Coronary artery (tissue), 2 donors: ENCODE measurements at regions not wholly inside any gene's neighbourhood (a gene's known extent, or its start where the extent isn't known, plus 50 kb on each side); places are given as distances from the start of the nearest gene placed in this dataset.

Source experiments
- DNase-seq: peaks from one replicate; pipeline ENCODE4 v3.0.0-alpha.2; 2017; ENCODE audit warnings: low spot score
- H3K27ac ChIP-seq, 2 donors: fragments of 200-600 bp; sonication (generic); one replicate each; pipeline ENCODE4 v1.5.1; 2016 to 2019
- H3K4me3 ChIP-seq: fragments of 200-600 bp; sonication (generic); 2 replicates; pipeline ENCODE4 v1.5.1; 2016; ENCODE audit warnings: mild to moderate bottlenecking, moderate library complexity
- TF ChIP-seq, protein P1 (sequence below): fragments of 200-600 bp; sonication (generic); IDR thresholded peaks from one replicate; pipeline ENCODE4 v1.5.1; 2019; ENCODE audit warnings: antibody characterized with exemption

DNA sequence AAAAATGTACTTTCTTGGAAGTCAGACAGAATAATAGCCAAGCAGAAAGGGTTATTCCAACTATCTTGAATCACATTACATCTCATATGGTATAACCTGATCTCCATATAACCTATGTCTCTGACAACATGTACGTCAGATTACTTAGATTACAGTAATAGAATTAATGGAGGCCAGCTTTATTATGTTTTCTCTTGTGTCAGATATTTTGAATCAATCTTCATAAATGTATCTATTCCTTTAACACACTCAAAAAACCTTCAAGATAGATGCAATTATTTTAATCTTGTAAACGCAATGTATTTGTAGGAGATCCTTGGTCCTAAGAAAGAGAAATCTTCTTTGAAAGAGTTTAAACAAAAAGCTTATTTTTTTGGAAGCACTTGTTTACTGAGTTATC lies 188.4 kb upstream of the KLF12 start:
- no peak for DNase-seq
- no peak overlapping the region for H3K4me3 ChIP-seq
- TF ChIP-seq, protein P1, sequence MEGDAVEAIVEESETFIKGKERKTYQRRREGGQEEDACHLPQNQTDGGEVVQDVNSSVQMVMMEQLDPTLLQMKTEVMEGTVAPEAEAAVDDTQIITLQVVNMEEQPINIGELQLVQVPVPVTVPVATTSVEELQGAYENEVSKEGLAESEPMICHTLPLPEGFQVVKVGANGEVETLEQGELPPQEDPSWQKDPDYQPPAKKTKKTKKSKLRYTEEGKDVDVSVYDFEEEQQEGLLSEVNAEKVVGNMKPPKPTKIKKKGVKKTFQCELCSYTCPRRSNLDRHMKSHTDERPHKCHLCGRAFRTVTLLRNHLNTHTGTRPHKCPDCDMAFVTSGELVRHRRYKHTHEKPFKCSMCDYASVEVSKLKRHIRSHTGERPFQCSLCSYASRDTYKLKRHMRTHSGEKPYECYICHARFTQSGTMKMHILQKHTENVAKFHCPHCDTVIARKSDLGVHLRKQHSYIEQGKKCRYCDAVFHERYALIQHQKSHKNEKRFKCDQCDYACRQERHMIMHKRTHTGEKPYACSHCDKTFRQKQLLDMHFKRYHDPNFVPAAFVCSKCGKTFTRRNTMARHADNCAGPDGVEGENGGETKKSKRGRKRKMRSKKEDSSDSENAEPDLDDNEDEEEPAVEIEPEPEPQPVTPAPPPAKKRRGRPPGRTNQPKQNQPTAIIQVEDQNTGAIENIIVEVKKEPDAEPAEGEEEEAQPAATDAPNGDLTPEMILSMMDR: no peak
- H3K27ac ChIP-seq: no peak overlapping the region

DNA sequence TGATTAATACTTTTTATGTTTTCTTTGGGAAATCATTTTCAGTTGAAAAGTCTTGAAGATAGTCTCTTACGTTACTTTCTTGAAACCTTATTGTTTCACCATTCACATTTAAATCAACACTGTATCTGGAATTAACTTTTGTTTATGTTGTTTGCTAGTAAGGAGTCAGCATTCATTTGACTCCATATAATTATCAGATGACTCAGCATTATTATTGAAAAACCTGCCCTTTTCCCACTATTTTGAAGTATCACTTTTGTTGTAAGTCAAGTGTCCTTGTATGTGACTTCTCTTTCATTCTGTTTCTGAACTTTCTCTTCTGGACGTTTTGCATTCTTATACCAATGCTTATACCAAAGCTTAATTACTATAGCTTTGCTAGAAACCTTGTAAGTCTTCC lies 186.1 kb upstream of the KLF12 start:
- Histone ChIP-seq H3K4me3 (no peak overlapping the region), H3K27ac (no peak overlapping the region)
- DNase-seq: no peak
- TF ChIP-seq, protein P1: no peak

GRCh38 chr13:74316547-74316946 lies 182.3 kb upstream of the KLF12 start:
- no peak overlapping the region for H3K27ac ChIP-seq
- no peak overlapping the region for H3K4me3 ChIP-seq
- DNase-seq: no peak
- TF ChIP-seq, protein P1: no peak

DNA sequence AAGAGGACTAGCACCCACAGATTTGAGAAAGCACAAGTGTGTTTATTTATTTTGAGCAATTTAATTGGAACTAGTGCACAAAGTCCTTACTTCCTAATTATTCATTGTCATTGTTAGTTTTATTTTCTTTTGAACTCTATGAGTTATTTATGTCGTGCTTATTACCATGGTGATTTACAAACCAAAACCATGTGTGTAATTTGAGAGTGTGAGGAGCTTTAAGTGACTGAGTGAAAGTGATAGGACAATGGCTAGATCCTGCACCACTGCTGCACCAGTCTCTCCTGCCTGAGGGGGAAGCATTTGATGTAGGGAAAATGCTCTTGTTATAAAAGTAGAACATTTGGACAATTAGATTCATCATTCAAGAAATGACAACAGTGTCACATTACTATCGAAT lies 172.3 kb upstream of the KLF12 start:
- Histone ChIP-seq H3K4me3 (no peak overlapping the region), H3K27ac (no peak overlapping the region)
- TF ChIP-seq, protein P1: no peak
- no peak for DNase-seq

GRCh38 chr13:74305876-74306275 lies 171.7 kb upstream of the KLF12 start:
- TF ChIP-seq, protein P1: no peak
- no peak overlapping the region for H3K4me3 ChIP-seq
- DNase-seq: no peak
- H3K27ac ChIP-seq: no peak overlapping the region

DNA sequence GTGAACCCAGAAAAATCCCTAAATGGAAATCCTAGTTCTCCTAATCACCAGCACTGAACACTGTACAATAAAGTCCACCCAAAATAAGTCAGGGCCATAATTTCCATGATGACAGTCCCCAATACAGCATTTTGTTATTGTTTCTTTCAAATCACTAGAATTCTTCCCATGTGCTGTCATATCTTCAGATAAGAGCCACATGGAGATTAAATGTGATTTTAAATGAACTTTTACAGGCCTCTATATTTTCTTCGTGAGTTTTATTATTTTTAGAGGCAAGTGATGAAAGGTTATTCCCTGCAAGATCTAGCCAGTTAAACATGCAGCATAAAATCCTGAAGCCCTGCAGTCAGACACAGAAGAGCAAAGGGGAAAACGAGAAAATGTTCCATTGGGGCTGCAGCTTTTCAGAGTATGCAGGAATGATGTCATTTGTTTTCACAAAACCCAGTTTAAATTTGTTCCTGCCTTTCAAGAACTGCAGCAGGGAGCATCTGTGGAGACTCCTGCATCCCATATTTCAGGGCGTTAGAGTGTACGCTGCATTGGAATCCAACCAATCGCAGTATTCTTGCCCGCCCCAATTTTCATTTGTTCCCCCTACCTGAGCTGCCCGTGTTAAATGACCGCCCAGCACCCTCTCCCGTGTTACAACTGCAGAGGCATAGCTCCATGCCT lies 167.2 kb upstream of the KLF12 start:
- no peak for DNase-seq
- Histone ChIP-seq H3K27ac (peak overlapping the region; percentile 34 to 63), H3K4me3 (no peak overlapping the region)
- TF ChIP-seq, protein P1: no peak

- TF ChIP-seq, protein P1: no peak
- DNase-seq: no peak
- no peak overlapping the region for H3K4me3 ChIP-seq
- peak overlapping the region in 1 of 2 donors; percentile 63 for H3K27ac ChIP-seq
These were observed 166.0 kb upstream of the KLF12 start for GRCh38 chr13:74300162-74300561.
